Endothelial cell of umbilical vein (primary cell): ENCODE measurements at regions not wholly inside any gene's neighbourhood (a gene's known extent, or its start where the extent isn't known, plus 50 kb on each side); places are given as distances from the start of the nearest gene placed in this dataset.

Experiments
- BruUV-seq: library from RNA; stranded (reverse); fragments of 400-500 nt; replicated peaks from 2 replicates; lab custom pipeline; 2021; lab: Mats Ljungman, UMichigan
- CTCF ChIA-PET: fragments of 300-600, 350-600 bp; sonication (Branson Sonifier 250); formaldehyde crosslinking; loops from one replicate; lab custom pipeline; 2021; ENCODE audit warnings: antibody characterized with exemption, inconsistent platforms; lab: Charles Lee
- POLR2A ChIA-PET: fragments of 300-600, 350-600 bp; sonication (Branson Sonifier 250); formaldehyde crosslinking; loops from one replicate; lab custom pipeline; 2021; ENCODE audit warnings: antibody characterized with exemption, inconsistent platforms; lab: Charles Lee
- DNase-seq: peaks from one replicate; pipeline ENCODE4 v3.0.0-alpha.2; 2011; ENCODE audit warnings: low read depth, low spot score
- FAIRE-seq: peaks from 2 replicates; lab custom pipeline; 2011; peaks lifted over from hg19 to GRCh38; lab: Jason Lieb, UNC
- H2AFZ ChIP-seq: 2 replicates; pipeline ENCODE4 v1.6.0; 2012; ENCODE audit warnings: low read depth, low read length, control low read depth, inconsistent platforms
- H3K27ac ChIP-seq: 2 replicates; pipeline ENCODE4 v1.5.1; 2011; ENCODE audit warnings: low read depth, mild to moderate bottlenecking, control low read depth, low read length, moderate library complexity; ENCODE audit not compliant: insufficient read depth
- H3K27me3 ChIP-seq, 2 experiments: 2 replicates each; pipeline versions ENCODE4 v1.6.0 to v1.6.1; 2011; ENCODE audit warnings: low read length in 2 of 2, mixed read lengths in 1 of 2; ENCODE audit not compliant: control insufficient read depth in 2 of 2, insufficient read depth in 2 of 2
- H3K36me3 ChIP-seq, 2 experiments: 2 replicates in 1 of 2; 3 replicates in 1 of 2; pipeline ENCODE4 v1.5.1; 2011; ENCODE audit warnings: low read length in 2 of 2, mild to moderate bottlenecking in 1 of 2, moderate library complexity in 1 of 2; ENCODE audit not compliant: control insufficient read depth in 2 of 2, insufficient read depth in 2 of 2; ENCODE audit errors: extremely low read depth in 1 of 2
- H3K4me1 ChIP-seq: 3 replicates; pipeline ENCODE4 v1.5.1; 2011; ENCODE audit warnings: mild to moderate bottlenecking, low read length; ENCODE audit not compliant: control insufficient read depth, insufficient read depth; ENCODE audit errors: extremely low read depth
- H3K4me2 ChIP-seq: 2 replicates; pipeline ENCODE4 v1.6.1; 2011; ENCODE audit warnings: low read length, control low read depth, mixed read lengths; ENCODE audit not compliant: insufficient read depth
- H3K4me3 ChIP-seq, 3 experiments: fragments of 200-600 bp in 1 of 3; sonication (generic), shearing (Covaris generic) in 1 of 3; replicated peaks in 1 of 3; 2 replicates each; pipeline ENCODE4 v1.5.1; 2011 to 2016; ENCODE audit warnings: control low read depth in 3 of 3, low read length in 3 of 3, mild to moderate bottlenecking in 2 of 3, inconsistent platforms in 1 of 3, low read depth in 1 of 3, moderate library complexity in 1 of 3; ENCODE audit not compliant: insufficient read depth in 1 of 3
- H3K79me2 ChIP-seq: 2 replicates; pipeline ENCODE4 v1.6.0; 2012; ENCODE audit warnings: low read length, inconsistent platforms; ENCODE audit not compliant: control insufficient read depth, insufficient read depth
- H3K9ac ChIP-seq: replicated peaks from 2 replicates; pipeline ENCODE3; 2011; ENCODE audit warnings: low read length, control low read depth; ENCODE audit not compliant: insufficient read depth; ENCODE audit errors: extremely low read depth
- H3K9me1 ChIP-seq: replicated peaks from 3 replicates; pipeline ENCODE4 v1.6.0; 2011; ENCODE audit warnings: mild to moderate bottlenecking, low read length; ENCODE audit not compliant: control insufficient read depth, insufficient read depth; ENCODE audit errors: extremely low read depth
- H3K9me3 ChIP-seq: replicated peaks from 2 replicates; pipeline ENCODE4 v1.5.1; 2012; ENCODE audit warnings: low read length, inconsistent platforms; ENCODE audit not compliant: control insufficient read depth, insufficient read depth
- H4K20me1 ChIP-seq: replicated peaks from 2 replicates; pipeline ENCODE3; 2011; ENCODE audit warnings: mild to moderate bottlenecking, low read length; ENCODE audit not compliant: control insufficient read depth, insufficient read depth; ENCODE audit errors: extremely low read depth
- EZH2 ChIP-seq: IDR thresholded peaks from 2 replicates; pipeline ENCODE4 v1.6.1; 2012; ENCODE audit warnings: borderline replicate concordance, low read depth, mild to moderate bottlenecking, moderate library complexity, low read length, inconsistent platforms; ENCODE audit not compliant: severe bottlenecking
- FOS ChIP-seq: IDR thresholded peaks from 2 replicates; pipeline ENCODE4 v1.6.1; 2011; ENCODE audit warnings: mild to moderate bottlenecking, low read length, moderate library complexity, borderline replicate concordance; ENCODE audit not compliant: insufficient read depth
- GATA2 ChIP-seq: IDR thresholded peaks from 2 replicates; pipeline ENCODE4 v1.7.0; 2011; ENCODE audit warnings: low read depth, mild to moderate bottlenecking, moderate library complexity, mixed read lengths, low read length; ENCODE audit not compliant: insufficient read length, insufficient read depth
- JUN ChIP-seq: IDR thresholded peaks from 2 replicates; pipeline ENCODE4 v1.6.1; 2011; ENCODE audit warnings: borderline replicate concordance, low read depth; ENCODE audit not compliant: insufficient read length, insufficient read depth
- MYC ChIP-seq: IDR thresholded peaks from one replicate; pipeline ENCODE4 v1.6.1; 2011; ENCODE audit warnings: mild to moderate bottlenecking, low read depth, low read length
- POLR2A ChIP-seq: IDR thresholded peaks from 2 replicates; pipeline ENCODE4 v1.6.1; 2012; ENCODE audit warnings: low read depth, mild to moderate bottlenecking, control low read depth, low read length
- POLR2AphosphoS5 ChIP-seq: IDR thresholded peaks from 2 replicates; pipeline ENCODE4 v1.6.1; 2012; ENCODE audit warnings: low read depth, mild to moderate bottlenecking, control low read depth, low read length, moderate library complexity; ENCODE audit not compliant: insufficient read depth
- dilution Hi-C: fragments of 300-500 bp; cut with MboI; formaldehyde crosslinking; loops from one replicate; pipeline ENCODE4 v1.15.0; 2019; ENCODE audit warnings: low sequenced_read_pairs; ENCODE audit not compliant: extremely low pct_ligation_motif_present
- intact Hi-C: fragments of 100-400 bp; cut with micrococcal nuclease; formaldehyde crosslinking; loops from one replicate; pipeline ENCODE4 v1.10.0; 2022
- TF ChIP-seq, protein P1 (sequence below): IDR thresholded peaks from 2 replicates; pipeline ENCODE4 v1.6.1; 2011; ENCODE audit not compliant: insufficient read depth, insufficient read length
- TF ChIP-seq, protein P2 (sequence below), 2 donors: IDR thresholded peaks; 1 replicate in 1 of 2; 2 replicates in 1 of 2; pipeline ENCODE4 v1.5.1; 2011; ENCODE audit warnings: low read length in 2 of 2, mild to moderate bottlenecking in 2 of 2, moderate library complexity in 2 of 2, control low read depth in 1 of 2, inconsistent platforms in 1 of 2, low read depth in 1 of 2; ENCODE audit not compliant: insufficient read depth in 1 of 2; ENCODE audit errors: extremely low read depth in 1 of 2

DNA sequence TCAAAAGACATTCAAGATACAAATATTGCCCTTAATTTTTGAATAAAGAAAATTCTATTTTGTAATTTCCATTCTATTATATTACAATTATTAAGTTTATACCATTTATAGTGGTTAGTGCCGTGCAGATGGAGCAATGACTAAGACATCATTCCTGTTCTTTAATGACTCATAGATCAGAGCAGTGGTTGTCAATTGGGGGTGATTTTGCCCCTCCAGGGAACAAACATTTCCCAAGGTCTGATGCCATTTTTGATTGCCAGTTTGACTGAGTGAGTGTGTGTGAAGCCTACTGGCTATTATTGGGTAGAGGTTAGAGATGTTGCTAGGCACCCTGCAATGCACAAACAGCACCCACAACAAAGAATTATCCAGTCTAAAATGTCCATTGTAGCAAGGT is 97.9 kb upstream of the DDIT4L start:
- Histone ChIP-seq H3K27me3 (no peaks in the 10 kb centered on the region), H3K4me1 (peaks cover 31% of the 10 kb centered on the region), H4K20me1 (no peaks in the 10 kb centered on the region), H3K9me3 (no peaks in the 10 kb centered on the region), H3K4me3 (no peak overlapping the region), H3K36me3 (no peaks in the 10 kb centered on the region), H3K4me2 (no peak overlapping the region), H3K79me2 (no peaks in the 10 kb centered on the region), H3K9me1 (no peaks in the 10 kb centered on the region), H2AFZ (no peak overlapping the region), H3K27ac (no peak overlapping the region), H3K9ac (no peak overlapping the region)
- DNase-seq (no peak), FAIRE-seq (no peak)
- no TSS peak for BruUV-seq
- dilution Hi-C loops = no loop called here
- ChIA-PET POLR2A (no interaction called here), CTCF (no interaction called here)
- TF ChIP-seq FOS (peak; percentile 87), POLR2A (no peak), JUN (peak; percentile 57), EZH2 (no peak)
- intact Hi-C loops = loop anchor here (5.0 kb wide), 2 partner anchors 229 to 449 kb away; partner anchors contain the start of gene EMCN

DNA sequence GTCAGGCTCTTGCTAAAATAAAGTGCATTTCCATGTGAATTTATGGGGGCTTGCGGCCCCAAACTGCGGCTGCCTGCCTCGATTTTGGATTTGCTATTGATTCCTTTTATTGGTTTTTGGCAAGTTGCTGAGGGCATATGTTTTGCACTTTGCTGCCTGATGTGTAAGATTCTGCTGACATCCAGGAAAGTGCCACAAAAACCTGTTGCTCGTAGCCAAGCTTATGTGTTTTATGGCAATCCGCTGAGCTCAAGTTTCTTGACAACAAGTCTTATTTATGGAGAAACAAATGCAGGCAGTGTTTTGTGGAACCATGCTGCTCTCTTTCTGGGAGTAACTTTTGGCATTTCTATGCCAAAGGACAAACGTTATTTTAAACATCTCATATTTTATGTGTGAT is 97.3 kb upstream of the DDIT4L start:
- Histone ChIP-seq H3K4me1 (peaks cover 31% of the 10 kb centered on the region), H3K4me2 (no peak overlapping the region), H4K20me1 (no peaks in the 10 kb centered on the region), H3K27me3 (no peaks in the 10 kb centered on the region), H3K4me3 (no peak overlapping the region), H3K27ac (no peak overlapping the region), H3K9me1 (no peaks in the 10 kb centered on the region), H3K79me2 (no peaks in the 10 kb centered on the region), H2AFZ (no peak overlapping the region), H3K36me3 (no peaks in the 10 kb centered on the region), H3K9ac (no peak overlapping the region), H3K9me3 (no peaks in the 10 kb centered on the region)
- CTCF ChIA-PET = interaction anchor here (0.8 kb wide), 1 partner anchor 15 kb away, joined by 3 read pairs; no protein-coding TSS in a partner anchor
- POLR2A ChIA-PET = no interaction called here
- dilution Hi-C loops = no loop called here
- BruUV-seq = no TSS peak
- intact Hi-C loops = loop anchor here (5.0 kb wide), 2 partner anchors 230 to 450 kb away; partner anchors contain the start of gene EMCN
- FAIRE-seq (no peak), DNase-seq (no peak)
- no peak for TF ChIP-seq POLR2AphosphoS5
- no peak for TF ChIP-seq JUN
- TF ChIP-seq EZH2 = no peak
- TF ChIP-seq GATA2 = no peak
- no peak for TF ChIP-seq FOS
- TF ChIP-seq, protein P1, sequence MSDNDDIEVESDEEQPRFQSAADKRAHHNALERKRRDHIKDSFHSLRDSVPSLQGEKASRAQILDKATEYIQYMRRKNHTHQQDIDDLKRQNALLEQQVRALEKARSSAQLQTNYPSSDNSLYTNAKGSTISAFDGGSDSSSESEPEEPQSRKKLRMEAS = no peak
- TF ChIP-seq, protein P2, sequence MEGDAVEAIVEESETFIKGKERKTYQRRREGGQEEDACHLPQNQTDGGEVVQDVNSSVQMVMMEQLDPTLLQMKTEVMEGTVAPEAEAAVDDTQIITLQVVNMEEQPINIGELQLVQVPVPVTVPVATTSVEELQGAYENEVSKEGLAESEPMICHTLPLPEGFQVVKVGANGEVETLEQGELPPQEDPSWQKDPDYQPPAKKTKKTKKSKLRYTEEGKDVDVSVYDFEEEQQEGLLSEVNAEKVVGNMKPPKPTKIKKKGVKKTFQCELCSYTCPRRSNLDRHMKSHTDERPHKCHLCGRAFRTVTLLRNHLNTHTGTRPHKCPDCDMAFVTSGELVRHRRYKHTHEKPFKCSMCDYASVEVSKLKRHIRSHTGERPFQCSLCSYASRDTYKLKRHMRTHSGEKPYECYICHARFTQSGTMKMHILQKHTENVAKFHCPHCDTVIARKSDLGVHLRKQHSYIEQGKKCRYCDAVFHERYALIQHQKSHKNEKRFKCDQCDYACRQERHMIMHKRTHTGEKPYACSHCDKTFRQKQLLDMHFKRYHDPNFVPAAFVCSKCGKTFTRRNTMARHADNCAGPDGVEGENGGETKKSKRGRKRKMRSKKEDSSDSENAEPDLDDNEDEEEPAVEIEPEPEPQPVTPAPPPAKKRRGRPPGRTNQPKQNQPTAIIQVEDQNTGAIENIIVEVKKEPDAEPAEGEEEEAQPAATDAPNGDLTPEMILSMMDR (IDR thresholded peaks at IDR 0.05; ENCODE audit: extremely low read depth in 1 of 2, insufficient read depth in 1 of 2, low read depth in 1 of 2, low read length in 2 of 2) = no peak
- no peak for TF ChIP-seq POLR2A
- no peak for TF ChIP-seq MYC
